B cell (primary cell): ENCODE measurements at regions not wholly inside any gene's neighbourhood (a gene's known extent, or its start where the extent isn't known, plus 50 kb on each side); places are given as distances from the start of the nearest gene placed in this dataset.

ENCODE experiments used
- ATAC-seq: fragments of 200-7000 bp; cut with Tn5 transposase; one replicate; pipeline ENCODE4 v1.10.0; 2021; ENCODE audit warnings: low read depth, mild to moderate bottlenecking, moderate number of reproducible peaks, moderate library complexity
- CTCF ChIA-PET: fragments of 350-600 bp; sonication (Branson Sonifier 250); formaldehyde crosslinking; loops from one replicate; lab custom pipeline; 2021; ENCODE audit warnings: antibody characterized with exemption, inconsistent platforms; lab: Charles Lee
- POLR2A ChIA-PET: fragments of 350-600 bp; sonication (Branson Sonifier 250); formaldehyde crosslinking; loops from one replicate; lab custom pipeline; 2021; ENCODE audit warnings: antibody characterized with exemption; lab: Charles Lee
- DNase-seq: peaks from one replicate; pipeline ENCODE4 v3.0.0; 2013
- H2AFZ ChIP-seq: 2 replicates; pipeline ENCODE4 v1.6.1; 2012; ENCODE audit warnings: mild to moderate bottlenecking, low read depth, low read length; ENCODE audit not compliant: insufficient read depth, poor library complexity, severe bottlenecking
- H3K27ac ChIP-seq, 2 donors: 1 replicate in 1 of 2; 2 replicates in 1 of 2; pipeline ENCODE4 v1.5.1; 2012 to 2013; ENCODE audit warnings: low read length in 2 of 2, mild to moderate bottlenecking in 2 of 2, moderate library complexity in 1 of 2
- H3K27me3 ChIP-seq, 4 experiments: fragments of 200-600 bp in 1 of 4; sonication (generic) in 1 of 4; replicated peaks in 1 of 4; 1 replicate in 2 of 4; 2 replicates in 2 of 4; pipeline versions ENCODE4 v1.6.1 to v1.7.0; 2013 to 2016; ENCODE audit warnings: low read length in 3 of 4, mild to moderate bottlenecking in 2 of 4, mixed read lengths in 1 of 4, moderate library complexity in 1 of 4; ENCODE audit not compliant: insufficient read depth in 4 of 4, control insufficient read depth in 3 of 4; ENCODE audit errors: control extremely low read depth in 1 of 4
- H3K36me3 ChIP-seq, 2 experiments: replicated peaks in 1 of 2; 1 replicate in 1 of 2; 2 replicates in 1 of 2; pipeline versions ENCODE4 v1.6.1 to v1.7.1; 2013; ENCODE audit warnings: low read length in 1 of 2; ENCODE audit not compliant: insufficient read depth in 2 of 2, control insufficient read depth in 1 of 2; ENCODE audit errors: control extremely low read depth in 1 of 2, extremely low read depth in 1 of 2
- H3K4me1 ChIP-seq, 2 donors: fragments of 200-600 bp in 1 of 2; sonication (generic) in 1 of 2; 1 replicate in 1 of 2; 2 replicates in 1 of 2; pipeline versions ENCODE4 v1.5.1 to v1.6.1; 2013 to 2017; ENCODE audit warnings: low read length in 2 of 2; ENCODE audit not compliant: control insufficient read depth in 2 of 2, insufficient read depth in 2 of 2
- H3K4me2 ChIP-seq: replicated peaks from 2 replicates; pipeline ENCODE3; 2012; ENCODE audit warnings: mild to moderate bottlenecking, low read depth, low read length; ENCODE audit not compliant: poor library complexity, severe bottlenecking
- H3K4me3 ChIP-seq, 5 experiments: fragments of 200-600 bp in 1 of 5; sonication (generic) in 1 of 5; 1 replicate in 3 of 5; 2 replicates in 2 of 5; pipeline versions ENCODE4 v1.5.1 to v1.7.0; 2011 to 2016; ENCODE audit warnings: low read length in 4 of 5, mild to moderate bottlenecking in 4 of 5, low read depth in 2 of 5, control low read depth in 1 of 5, moderate library complexity in 1 of 5; ENCODE audit not compliant: insufficient read depth in 1 of 5; ENCODE audit errors: control extremely low read depth in 1 of 5, extremely low read depth in 1 of 5
- H3K79me2 ChIP-seq: fragments of 200-600 bp; sonication (generic); one replicate; pipeline ENCODE4 v1.6.0; 2016; ENCODE audit warnings: low read length; ENCODE audit not compliant: control insufficient read depth, insufficient read depth
- H3K9ac ChIP-seq: fragments of 200-600 bp; sonication (generic); 2 replicates; pipeline ENCODE4 v1.6.1; 2017; ENCODE audit warnings: mild to moderate bottlenecking, low read length, moderate library complexity
- H3K9me3 ChIP-seq, 3 donors: one replicate each; pipeline versions ENCODE4 v1.6.1 to v1.7.1; 2013; ENCODE audit warnings: low read length in 2 of 3; ENCODE audit not compliant: control insufficient read depth in 2 of 3, insufficient read depth in 1 of 3; ENCODE audit errors: control extremely low read depth in 1 of 3
- H4K20me1 ChIP-seq: 2 replicates; pipeline ENCODE4 v1.6.0; 2012; ENCODE audit warnings: mild to moderate bottlenecking, low read length; ENCODE audit not compliant: insufficient read depth, control insufficient read depth, poor library complexity, severe bottlenecking
- H3K27ac Mint-ChIP-seq: one replicate; pipeline ENCODE4 v1.8.0; 2021; ENCODE audit warnings: mixed read lengths
- H3K27me3 Mint-ChIP-seq: one replicate; pipeline ENCODE4 v1.8.0; 2021; ENCODE audit warnings: mixed read lengths
- H3K4me1 Mint-ChIP-seq: one replicate; pipeline ENCODE4 v1.8.0; 2021; ENCODE audit warnings: mixed read lengths
- H3K4me3 Mint-ChIP-seq: one replicate; pipeline ENCODE4 v1.8.0; 2021; ENCODE audit warnings: mixed read lengths
- H3K9me3 Mint-ChIP-seq: one replicate; pipeline ENCODE4 v1.8.0; 2022; ENCODE audit warnings: mixed read lengths; ENCODE audit not compliant: insufficient read depth
- EZH2 ChIP-seq: IDR thresholded peaks from 2 replicates; pipeline ENCODE4 v1.6.1; 2012; ENCODE audit warnings: borderline replicate concordance, low read depth, mild to moderate bottlenecking, moderate library complexity, low read length; ENCODE audit not compliant: insufficient read depth, poor library complexity, severe bottlenecking
- WGBS: methylation state at CpG from one replicate; pipeline ENCODE4 v1.1.5; 2013; ENCODE audit warnings: missing lambda C conversion rate; ENCODE audit not compliant: insufficient coverage; 5-methylcytosine and 5-hydroxymethylcytosine counted together
- intact Hi-C: fragments of 100-400 bp; cut with micrococcal nuclease; formaldehyde crosslinking; loops from one replicate; pipeline ENCODE4 v1.10.0; 2022
- TF ChIP-seq, protein P1 (sequence below): fragments of 200-600 bp; IDR thresholded peaks from one replicate; pipeline ENCODE4 v1.8.0; 2022; ENCODE audit warnings: antibody characterized with exemption, mild to moderate bottlenecking

DNA sequence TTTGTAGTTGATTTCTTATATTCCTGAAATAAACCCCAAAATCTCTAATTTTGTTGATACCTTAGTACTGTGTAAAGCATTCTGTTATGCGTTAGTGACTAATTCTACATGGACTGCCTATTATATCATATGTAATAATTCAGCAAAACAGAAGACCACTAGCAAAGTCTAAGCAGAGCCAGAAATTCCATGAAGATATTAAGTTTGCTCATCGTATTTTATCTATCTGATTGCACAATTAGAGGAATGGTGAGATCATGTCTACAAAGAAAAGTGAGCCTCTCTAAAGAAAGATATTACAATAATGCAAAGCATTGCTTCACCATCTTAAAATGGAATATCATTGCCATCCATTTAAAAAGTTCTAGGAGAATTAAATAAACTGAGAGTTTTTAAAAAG lies 374.6 kb upstream of the SLC7A11 start:
- Histone ChIP-seq H3K9ac (no peak overlapping the region), H3K27ac (no peak overlapping the region), H3K4me3 (no peak overlapping the region), H3K4me2 (no peak overlapping the region), H3K36me3 (no peaks in the 10 kb centered on the region), H4K20me1 (no peaks in the 10 kb centered on the region), H3K4me1 (no peaks in the 10 kb centered on the region), H3K27me3 (no peaks in the 10 kb centered on the region), H2AFZ (no peak overlapping the region), H3K9me3 (peaks cover 0 to 10% (median 2%) of the 10 kb centered on the region in 3 donors), H3K79me2 (no peaks in the 10 kb centered on the region)
- no peaks in the 10 kb centered on the region for H3K4me1 Mint-ChIP-seq
- no CpG with 5 or more reads among the region's 2 CpGs for WGBS
- no peaks in the 10 kb centered on the region for H3K27me3 Mint-ChIP-seq
- ATAC-seq (no peak), DNase-seq (no peak)
- no peak overlapping the region for H3K4me3 Mint-ChIP-seq
- no peaks in the 10 kb centered on the region for H3K9me3 Mint-ChIP-seq
- no peak for TF ChIP-seq EZH2
- TF ChIP-seq, protein P1, sequence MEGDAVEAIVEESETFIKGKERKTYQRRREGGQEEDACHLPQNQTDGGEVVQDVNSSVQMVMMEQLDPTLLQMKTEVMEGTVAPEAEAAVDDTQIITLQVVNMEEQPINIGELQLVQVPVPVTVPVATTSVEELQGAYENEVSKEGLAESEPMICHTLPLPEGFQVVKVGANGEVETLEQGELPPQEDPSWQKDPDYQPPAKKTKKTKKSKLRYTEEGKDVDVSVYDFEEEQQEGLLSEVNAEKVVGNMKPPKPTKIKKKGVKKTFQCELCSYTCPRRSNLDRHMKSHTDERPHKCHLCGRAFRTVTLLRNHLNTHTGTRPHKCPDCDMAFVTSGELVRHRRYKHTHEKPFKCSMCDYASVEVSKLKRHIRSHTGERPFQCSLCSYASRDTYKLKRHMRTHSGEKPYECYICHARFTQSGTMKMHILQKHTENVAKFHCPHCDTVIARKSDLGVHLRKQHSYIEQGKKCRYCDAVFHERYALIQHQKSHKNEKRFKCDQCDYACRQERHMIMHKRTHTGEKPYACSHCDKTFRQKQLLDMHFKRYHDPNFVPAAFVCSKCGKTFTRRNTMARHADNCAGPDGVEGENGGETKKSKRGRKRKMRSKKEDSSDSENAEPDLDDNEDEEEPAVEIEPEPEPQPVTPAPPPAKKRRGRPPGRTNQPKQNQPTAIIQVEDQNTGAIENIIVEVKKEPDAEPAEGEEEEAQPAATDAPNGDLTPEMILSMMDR, result no peak
- ChIA-PET CTCF (no interaction called here), POLR2A (no interaction called here)
- no peak overlapping the region for H3K27ac Mint-ChIP-seq
- intact Hi-C loops, result no loop called here

DNA sequence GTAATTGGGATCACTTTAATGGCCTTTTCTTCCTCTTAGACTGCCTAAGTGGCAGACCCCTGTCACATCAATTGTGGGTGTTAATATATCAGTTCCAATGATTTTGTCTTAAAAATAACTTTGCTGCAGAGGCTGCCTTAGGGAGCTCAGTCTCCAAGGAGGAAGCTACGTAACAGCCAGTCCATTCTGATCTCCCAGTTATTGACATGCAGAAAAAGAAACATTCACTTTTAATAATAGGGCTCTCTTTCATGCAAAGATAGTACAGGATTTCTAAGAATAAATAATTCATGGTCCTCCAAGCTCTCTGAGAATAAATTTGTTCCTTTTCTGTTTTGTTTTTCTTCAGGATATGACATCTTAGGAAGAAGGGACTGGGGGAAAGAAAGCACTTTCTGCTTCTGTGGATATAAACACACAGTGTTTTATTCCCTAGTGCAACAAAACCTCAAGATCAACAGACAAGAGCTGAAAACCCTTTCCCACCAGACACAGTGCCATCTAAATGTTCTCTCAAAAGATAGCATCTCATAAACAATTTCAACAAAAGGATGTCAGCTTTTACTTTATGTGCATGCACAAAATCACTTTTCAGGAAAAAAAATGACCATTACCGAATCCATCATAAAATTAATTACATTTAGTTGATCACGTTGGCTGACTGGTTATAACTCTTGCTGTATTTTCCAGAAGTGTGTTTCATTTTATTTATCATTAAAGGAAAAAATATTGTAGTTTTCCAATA lies 372.4 kb upstream of the SLC7A11 start:
- no CpG with 5 or more reads among the region's 3 CpGs for WGBS
- no peak overlapping the region for H3K4me3 ChIP-seq

More for the DNA sequence above, 372.4 kb upstream of the SLC7A11 start:
- no peaks in the 10 kb centered on the region for H3K9me3 Mint-ChIP-seq
- Histone ChIP-seq H3K27ac (no peak overlapping the region), H3K9me3 (peaks cover 0 to 8% (median 2%) of the 10 kb centered on the region in 3 donors), H3K4me1 (no peaks in the 10 kb centered on the region), H2AFZ (no peak overlapping the region), H3K27me3 (no peaks in the 10 kb centered on the region), H4K20me1 (no peaks in the 10 kb centered on the region), H3K79me2 (no peaks in the 10 kb centered on the region), H3K9ac (no peak overlapping the region), H3K36me3 (no peaks in the 10 kb centered on the region), H3K4me2 (no peak overlapping the region)
- CTCF ChIA-PET, result no interaction called here
- no peak overlapping the region for H3K27ac Mint-ChIP-seq
- H3K27me3 Mint-ChIP-seq, result no peaks in the 10 kb centered on the region
- intact Hi-C loops, result no loop called here
- H3K4me1 Mint-ChIP-seq, result no peaks in the 10 kb centered on the region
- DNase-seq (no peak), ATAC-seq (no peak)
- TF ChIP-seq, protein P1, result no peak
- no peak for TF ChIP-seq EZH2
- POLR2A ChIA-PET, result no interaction called here
- no peak overlapping the region for H3K4me3 Mint-ChIP-seq
